Peyer's patch (tissue), 4 donors: ENCODE measurements at regions not wholly inside any gene's neighbourhood (a gene's known extent, or its start where the extent isn't known, plus 50 kb on each side); places are given as distances from the start of the nearest gene placed in this dataset.

Experiments used
- DNase-seq, 3 donors: peaks; one replicate each; pipeline ENCODE4 v3.0.0-alpha.2; 2017 to 2019
- H3K27ac ChIP-seq, 4 donors: fragments of 200-600 bp; sonication (generic); one replicate each; pipeline ENCODE4 v1.5.1; 2016 to 2019
- H3K27me3 ChIP-seq, 2 donors: fragments of 200-600 bp; sonication (generic); one replicate each; pipeline ENCODE4 v1.5.1; 2019
- H3K36me3 ChIP-seq, 3 donors: fragments of 200-600 bp; sonication (generic); one replicate each; pipeline ENCODE4 v1.5.1; 2016 to 2019
- H3K4me1 ChIP-seq, 4 donors: fragments of 200-600 bp; sonication (generic); one replicate each; pipeline ENCODE4 v1.5.1; 2016 to 2019
- H3K4me3 ChIP-seq, 4 donors: fragments of 200-600 bp; sonication (generic); 1 replicate in 3 of 4; 2 replicates in 1 of 4; pipeline ENCODE4 v1.5.1; 2016 to 2019; ENCODE audit warnings: mild to moderate bottlenecking in 1 of 4
- H3K9me3 ChIP-seq, 4 donors: fragments of 200-600 bp; sonication (generic); one replicate each; pipeline ENCODE4 v1.5.1; 2016 to 2019; ENCODE audit warnings: mild to moderate bottlenecking in 1 of 4
- POLR2A ChIP-seq, 2 donors: fragments of 450-650 bp; IDR thresholded peaks; one replicate each; pipeline ENCODE4 v1.5.1; 2017; ENCODE audit warnings: antibody characterized with exemption in 2 of 2, mild to moderate bottlenecking in 2 of 2, moderate library complexity in 2 of 2
- TF ChIP-seq, protein P1 (sequence below), 6 experiments: fragments of 450-650 bp in 4 of 6; fragments of 200-600 bp in 2 of 6; sonication (generic) in 1 of 6; IDR thresholded peaks; one replicate each; pipeline ENCODE4 v1.5.1; 2017 to 2019; ENCODE audit warnings: antibody characterized with exemption in 6 of 6, mild to moderate bottlenecking in 3 of 6, moderate library complexity in 1 of 6

DNA sequence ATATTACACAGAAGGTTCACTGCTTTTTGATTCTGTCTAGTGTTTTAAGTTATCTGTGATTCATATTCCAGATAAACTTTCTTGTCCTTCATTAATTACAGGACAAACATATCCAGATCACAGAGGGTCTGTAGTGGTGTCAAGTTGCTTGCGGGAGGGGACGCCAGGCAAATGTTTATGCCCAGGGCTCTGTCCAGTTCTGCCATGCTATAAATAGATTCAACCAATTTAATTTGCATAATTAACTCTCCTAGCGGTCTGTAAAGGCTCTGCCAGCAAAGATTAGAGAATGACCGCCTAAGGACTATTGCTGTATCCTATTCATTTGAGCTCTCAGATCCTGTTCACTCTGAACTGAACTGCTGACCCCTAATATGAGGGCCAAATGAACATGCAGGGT, 59.7 kb upstream of the TRPC4 start:
- Histone ChIP-seq H3K4me3 (no peak overlapping the region), H3K36me3 (no peaks in the 10 kb centered on the region), H3K4me1 (no peaks in the 10 kb centered on the region), H3K27me3 (no peaks in the 10 kb centered on the region), H3K27ac (no peak overlapping the region), H3K9me3 (no peaks in the 10 kb centered on the region)
- no peak for DNase-seq
- TF ChIP-seq, protein P1, sequence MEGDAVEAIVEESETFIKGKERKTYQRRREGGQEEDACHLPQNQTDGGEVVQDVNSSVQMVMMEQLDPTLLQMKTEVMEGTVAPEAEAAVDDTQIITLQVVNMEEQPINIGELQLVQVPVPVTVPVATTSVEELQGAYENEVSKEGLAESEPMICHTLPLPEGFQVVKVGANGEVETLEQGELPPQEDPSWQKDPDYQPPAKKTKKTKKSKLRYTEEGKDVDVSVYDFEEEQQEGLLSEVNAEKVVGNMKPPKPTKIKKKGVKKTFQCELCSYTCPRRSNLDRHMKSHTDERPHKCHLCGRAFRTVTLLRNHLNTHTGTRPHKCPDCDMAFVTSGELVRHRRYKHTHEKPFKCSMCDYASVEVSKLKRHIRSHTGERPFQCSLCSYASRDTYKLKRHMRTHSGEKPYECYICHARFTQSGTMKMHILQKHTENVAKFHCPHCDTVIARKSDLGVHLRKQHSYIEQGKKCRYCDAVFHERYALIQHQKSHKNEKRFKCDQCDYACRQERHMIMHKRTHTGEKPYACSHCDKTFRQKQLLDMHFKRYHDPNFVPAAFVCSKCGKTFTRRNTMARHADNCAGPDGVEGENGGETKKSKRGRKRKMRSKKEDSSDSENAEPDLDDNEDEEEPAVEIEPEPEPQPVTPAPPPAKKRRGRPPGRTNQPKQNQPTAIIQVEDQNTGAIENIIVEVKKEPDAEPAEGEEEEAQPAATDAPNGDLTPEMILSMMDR (IDR thresholded peaks at IDR 0.05): no peak
- no peak for TF ChIP-seq POLR2A (IDR thresholded peaks at IDR 0.05)

DNA sequence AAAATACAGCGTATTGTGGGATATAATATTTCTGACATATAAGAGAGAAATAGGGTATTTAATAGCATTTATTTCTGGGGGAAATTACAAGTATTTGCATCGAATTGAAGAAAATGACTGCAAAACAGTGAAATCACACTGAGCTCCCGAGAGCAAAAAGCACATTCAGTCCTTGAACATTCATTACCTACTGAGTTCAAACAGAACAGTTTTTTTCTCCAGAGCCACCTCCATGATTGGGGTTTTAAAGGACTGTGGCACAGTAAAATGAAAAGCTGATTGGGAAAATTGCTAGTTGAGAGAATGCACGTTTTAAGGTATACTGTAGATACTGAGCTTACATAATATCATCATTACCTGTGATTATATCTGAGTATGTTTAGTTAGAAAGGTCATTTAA, 58.0 kb upstream of the TRPC4 start:
- TF ChIP-seq POLR2A (IDR thresholded peaks at IDR 0.05): no peak

DNA sequence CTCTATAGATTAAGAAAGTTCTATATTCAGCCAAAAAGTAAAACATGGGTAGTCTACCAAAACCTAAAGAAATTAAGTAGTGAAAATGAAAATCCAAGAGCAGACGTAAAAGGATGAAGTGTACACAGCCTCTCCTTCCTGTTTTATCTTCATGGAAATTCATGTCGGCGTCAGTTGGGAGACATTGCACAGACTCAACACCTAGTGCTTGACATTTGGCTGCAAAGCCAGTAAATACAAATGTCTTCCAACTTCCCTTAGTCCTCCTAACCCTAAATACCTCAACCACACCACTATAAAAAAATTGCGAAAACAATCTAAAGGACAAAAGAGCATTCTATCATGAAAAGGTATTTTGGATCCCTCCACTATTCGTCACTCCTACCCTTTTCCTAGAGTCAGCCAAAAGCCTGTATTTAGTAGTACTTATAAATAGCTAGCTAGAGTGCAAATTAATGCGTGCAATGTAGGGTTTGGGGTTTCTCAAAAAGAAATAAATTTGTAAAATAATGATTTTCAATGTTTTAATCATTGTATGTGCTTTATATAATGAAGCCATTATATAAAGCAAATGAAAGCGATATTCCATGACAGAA, 56.4 kb upstream of the TRPC4 start:
- Histone ChIP-seq H3K27me3 (no peaks in the 10 kb centered on the region), H3K27ac (no peak overlapping the region), H3K36me3 (no peaks in the 10 kb centered on the region), H3K4me1 (no peaks in the 10 kb centered on the region), H3K9me3 (no peaks in the 10 kb centered on the region), H3K4me3 (no peak overlapping the region)
- no peak for DNase-seq
- TF ChIP-seq, protein P1 (IDR thresholded peaks at IDR 0.05): no peak
- TF ChIP-seq POLR2A (IDR thresholded peaks at IDR 0.05): no peak

More for the DNA sequence above, 58.0 kb upstream of the TRPC4 start:
- DNase-seq: no peak
- no peaks in the 10 kb centered on the region for H3K9me3 ChIP-seq
- H3K4me3 ChIP-seq: no peak overlapping the region
- H3K27ac ChIP-seq: no peak overlapping the region
- H3K4me1 ChIP-seq: no peaks in the 10 kb centered on the region
- no peaks in the 10 kb centered on the region for H3K36me3 ChIP-seq
- no peaks in the 10 kb centered on the region for H3K27me3 ChIP-seq

DNA sequence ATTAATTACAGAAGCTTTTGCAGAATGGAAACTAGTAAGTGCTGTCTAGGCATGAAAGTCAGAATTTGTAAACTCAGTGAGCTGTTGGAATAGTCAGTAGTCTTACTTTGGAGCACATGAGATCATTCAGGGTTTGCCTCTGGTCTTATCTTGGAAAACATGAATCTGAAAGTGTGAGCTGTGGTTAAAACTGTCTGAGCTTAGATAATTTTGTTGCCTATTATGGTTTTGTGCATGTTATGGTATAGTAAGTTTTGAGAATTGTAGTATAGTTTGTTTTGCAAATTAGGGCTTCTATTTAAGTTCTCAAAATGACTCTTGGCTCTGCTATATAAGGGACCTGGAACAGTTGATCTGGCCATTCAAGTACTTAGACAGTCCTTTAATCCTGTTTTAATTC, 53.7 kb upstream of the TRPC4 start:
- no peaks in the 10 kb centered on the region for H3K9me3 ChIP-seq
- H3K4me3 ChIP-seq: no peak overlapping the region
- TF ChIP-seq POLR2A (IDR thresholded peaks at IDR 0.05): no peak
- DNase-seq: no peak
- H3K36me3 ChIP-seq: no peaks in the 10 kb centered on the region
- H3K27me3 ChIP-seq: no peaks in the 10 kb centered on the region
- no peaks in the 10 kb centered on the region for H3K4me1 ChIP-seq
- H3K27ac ChIP-seq: no peak overlapping the region

DNA sequence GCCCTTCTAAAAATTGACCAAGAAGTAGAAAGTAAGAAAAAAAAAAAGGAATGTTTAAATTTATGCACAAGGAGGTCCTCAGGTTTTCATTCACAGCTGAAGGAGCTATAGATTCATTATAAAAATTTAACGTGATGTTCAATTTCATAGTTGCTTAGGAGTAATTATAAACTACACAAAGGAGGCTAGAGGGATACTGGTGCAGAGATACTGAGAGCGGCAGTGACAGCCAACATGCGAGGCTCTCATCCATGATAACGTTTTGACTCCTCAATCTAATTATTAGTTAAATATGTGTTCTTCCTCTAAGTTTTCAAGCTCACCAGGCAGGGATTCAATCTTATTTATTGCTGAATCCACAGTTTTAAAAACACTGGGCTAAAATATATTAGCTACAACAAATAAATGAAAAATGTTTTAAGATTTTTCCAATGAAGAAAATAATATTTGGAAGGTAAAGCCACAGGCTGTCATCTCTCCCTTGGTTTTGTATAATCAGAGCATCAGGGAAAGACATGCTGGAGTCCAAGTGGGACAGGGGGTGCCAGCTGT, 49.8 kb upstream of the TRPC4 start:
- H3K27me3 ChIP-seq: no peaks in the 10 kb centered on the region
- H3K4me1 ChIP-seq: no peaks in the 10 kb centered on the region
- no peak for DNase-seq
- H3K4me3 ChIP-seq: no peak overlapping the region
- H3K27ac ChIP-seq: no peak overlapping the region
- no peaks in the 10 kb centered on the region for H3K9me3 ChIP-seq
- no peaks in the 10 kb centered on the region for H3K36me3 ChIP-seq
- TF ChIP-seq, protein P1 (IDR thresholded peaks at IDR 0.05): no peak
- no peak for TF ChIP-seq POLR2A (IDR thresholded peaks at IDR 0.05)
